NCI-H82 treated with DMSO at 0.1 percent for 48 hours (cell line): ENCODE measurements at regions not wholly inside any gene's neighbourhood (a gene's known extent, or its start where the extent isn't known, plus 50 kb on each side); places are given as distances from the start of the nearest gene placed in this dataset.
"Not testable (repeated sequence)": the region's sequence is repeated elsewhere in the genome, so short reads cannot be mapped to it uniquely, and the experiment has no call there.

Experiments used
- DNase-seq: peaks from one replicate; lab custom pipeline; 2025; ENCODE audit not compliant: unreplicated experiment; lab: John Stamatoyannopoulos, UW

DNA sequence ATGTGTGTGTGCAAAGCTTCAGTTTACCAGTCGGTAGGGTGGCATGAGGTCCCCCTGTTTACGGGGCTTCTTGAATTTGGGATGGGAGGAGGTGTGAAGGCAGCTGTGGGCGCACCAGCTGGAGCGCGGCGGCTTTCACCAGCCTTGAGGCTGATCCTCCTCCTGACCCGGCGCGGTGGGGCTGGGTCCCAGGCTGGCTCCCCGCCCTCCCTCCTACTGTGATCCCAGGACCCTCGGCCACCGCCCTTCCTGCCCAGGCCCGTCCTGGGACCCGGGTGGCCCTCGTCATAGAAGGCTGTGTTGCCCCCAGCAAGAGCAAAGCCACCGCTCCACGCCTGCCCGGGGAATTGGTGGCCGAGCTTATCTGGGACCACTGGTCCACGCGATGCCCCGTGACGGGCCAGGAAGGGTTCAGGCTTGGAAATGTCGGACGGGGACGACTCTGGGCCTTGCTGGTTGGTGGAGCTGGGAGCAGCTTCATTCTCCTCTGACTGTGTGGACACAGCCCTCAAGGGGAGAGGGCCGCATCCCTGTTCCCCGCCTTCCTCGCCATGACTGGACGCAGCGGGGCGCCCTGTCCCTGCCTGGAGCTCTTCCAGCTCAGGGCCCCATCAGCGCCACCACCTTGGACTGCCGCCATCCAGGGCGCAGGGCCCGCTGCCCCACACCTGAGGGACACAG is 271.1 kb upstream of the IRX1 start:
- no peak for DNase-seq

- DNase-seq: not testable (repeated sequence)
Measured at GRCh38 chr5:3323966-3324365, 271.7 kb upstream of the IRX1 start.

GRCh38 chr5:3323144-3323543 is 272.5 kb upstream of the IRX1 start:
- DNase-seq: no peak

DNA sequence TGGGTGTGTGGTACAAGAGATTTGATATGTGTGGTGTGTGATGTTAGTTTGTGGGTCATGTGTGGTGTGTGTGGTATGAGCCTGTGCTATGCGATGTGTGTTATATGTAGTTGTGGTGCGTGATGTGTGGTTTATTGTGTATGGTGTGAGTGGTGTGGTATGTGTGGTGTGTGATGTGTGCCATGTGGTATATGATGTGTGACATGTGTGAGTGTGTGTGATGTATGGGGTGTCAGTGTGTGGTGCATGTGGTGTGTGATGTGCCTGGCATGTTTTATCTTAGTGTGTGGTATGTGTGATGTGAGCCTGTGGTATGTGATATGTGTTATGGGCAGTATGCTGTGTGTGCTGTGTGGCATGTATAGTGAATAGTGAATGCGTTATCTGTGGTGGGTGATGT is 273.0 kb upstream of the IRX1 start:
- DNase-seq: no peak

- no peak for DNase-seq
Measured at GRCh38 chr5:3321923-3322322, 273.7 kb upstream of the IRX1 start.

DNA sequence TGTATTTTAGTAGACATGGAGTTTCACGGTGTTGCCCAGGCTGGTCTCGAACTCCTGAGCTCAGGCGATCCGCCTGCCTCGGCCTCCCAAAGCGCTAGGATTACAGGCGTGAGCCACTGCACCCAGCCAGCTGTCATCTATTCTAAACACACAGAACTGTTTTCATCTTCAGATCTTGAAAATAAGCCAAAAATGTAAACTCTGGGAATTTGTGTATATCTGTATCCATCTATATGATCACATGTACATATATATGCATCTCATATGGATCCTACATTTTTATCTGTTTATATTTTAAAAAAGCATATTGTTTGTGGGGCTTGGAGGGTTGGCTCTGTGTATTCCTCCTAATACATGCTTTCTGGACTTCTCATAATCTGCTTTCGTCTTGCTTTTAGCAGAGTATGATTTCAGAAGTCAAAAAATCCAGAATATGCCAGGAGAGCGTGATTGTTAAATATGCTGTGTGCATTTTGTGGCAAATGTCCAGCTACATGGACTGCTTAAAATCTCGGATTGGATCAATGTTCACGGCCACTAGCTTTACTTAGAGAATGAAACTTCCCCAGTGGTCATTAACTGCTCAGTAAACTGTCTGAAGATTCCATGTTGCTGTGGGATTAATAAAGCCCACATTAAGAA is 274.4 kb upstream of the IRX1 start:
- no peak for DNase-seq

DNA sequence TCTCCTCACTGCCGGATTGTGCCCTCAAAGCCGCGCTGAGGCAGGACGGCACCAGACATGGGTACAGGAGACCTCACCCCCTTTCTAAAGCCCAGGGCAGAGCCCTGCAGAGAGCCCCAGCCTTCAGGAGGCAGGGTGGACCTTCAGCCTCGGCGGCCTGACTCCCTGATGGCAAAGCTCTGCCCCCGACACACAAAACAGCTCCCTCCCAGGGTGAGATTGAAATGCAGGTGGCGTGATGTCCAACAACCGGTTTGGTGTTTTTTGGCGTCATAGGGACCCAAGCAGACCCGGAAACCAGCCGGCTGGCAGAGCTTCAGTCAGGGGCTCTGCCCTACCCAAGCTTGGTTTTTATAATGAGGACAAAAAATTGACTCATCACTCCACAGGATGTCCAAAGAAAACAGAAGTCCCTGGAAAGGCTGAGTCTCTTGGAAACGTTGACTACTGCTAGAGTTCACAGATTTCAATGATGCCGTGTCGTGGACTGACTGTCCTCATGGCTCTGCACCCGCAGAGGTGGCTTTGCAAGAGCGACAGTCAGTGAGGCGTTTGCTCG is 275.2 kb upstream of the IRX1 start:
- no peak for DNase-seq

DNA sequence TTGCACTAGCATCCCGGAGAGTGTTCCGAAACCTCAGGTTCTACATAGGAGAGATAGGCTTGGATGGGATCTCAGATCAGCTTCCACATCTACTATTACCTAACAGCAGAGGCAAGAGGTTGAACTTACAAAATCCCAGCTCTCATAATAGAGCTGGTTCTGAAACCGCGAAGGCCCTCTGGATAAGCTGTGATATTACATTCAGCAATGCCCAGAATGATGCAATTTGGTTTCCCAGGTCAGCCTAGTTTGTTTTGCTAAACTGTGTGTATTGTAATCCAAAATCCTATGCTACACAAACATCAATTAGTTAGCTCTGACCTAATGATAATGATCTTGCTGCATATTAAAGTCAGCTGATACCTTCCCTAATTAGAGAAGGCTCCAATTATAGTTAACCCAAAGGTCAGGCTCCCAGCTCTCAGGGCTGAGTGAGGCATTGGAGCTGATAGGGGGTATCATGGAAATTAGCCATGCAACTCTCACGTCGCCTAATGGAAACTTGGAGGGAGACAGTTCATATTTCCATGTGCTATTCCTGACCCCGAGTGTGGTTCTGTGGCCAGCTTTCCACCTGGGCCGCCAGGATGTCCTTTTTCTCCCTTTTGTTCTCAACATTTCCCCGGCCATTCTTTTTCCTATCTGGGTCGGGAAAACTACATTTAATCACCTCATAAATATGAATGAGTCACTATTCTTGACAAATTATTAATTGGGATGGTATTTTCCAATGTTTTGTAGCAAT is 278.4 kb upstream of the IRX1 start:
- DNase-seq: no peak

GRCh38 chr5:3313569-3313968 is 282.1 kb upstream of the IRX1 start:
- no peak for DNase-seq

DNA sequence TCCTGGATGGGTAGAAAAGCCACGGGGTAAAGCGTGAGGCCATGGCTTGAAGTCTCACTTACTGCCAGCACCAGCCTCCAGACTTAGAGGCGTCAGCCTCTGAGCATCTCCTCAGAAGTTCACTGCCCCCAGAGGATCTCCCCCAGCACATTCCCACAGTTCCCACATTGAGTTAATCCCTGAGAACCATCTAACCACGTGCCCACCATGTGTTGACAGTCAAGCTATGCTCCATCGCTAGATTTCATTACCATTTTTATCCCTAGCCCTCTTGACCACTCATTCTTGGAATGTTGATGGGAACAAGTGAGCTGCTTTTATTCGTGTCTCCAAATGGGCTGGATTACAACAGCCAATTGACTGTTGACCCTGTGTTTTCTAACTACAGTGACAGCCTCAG is 283.3 kb upstream of the IRX1 start:
- DNase-seq: no peak

- DNase-seq: no peak
Measured at GRCh38 chr5:3311433-3311832, 284.2 kb upstream of the IRX1 start.

DNA sequence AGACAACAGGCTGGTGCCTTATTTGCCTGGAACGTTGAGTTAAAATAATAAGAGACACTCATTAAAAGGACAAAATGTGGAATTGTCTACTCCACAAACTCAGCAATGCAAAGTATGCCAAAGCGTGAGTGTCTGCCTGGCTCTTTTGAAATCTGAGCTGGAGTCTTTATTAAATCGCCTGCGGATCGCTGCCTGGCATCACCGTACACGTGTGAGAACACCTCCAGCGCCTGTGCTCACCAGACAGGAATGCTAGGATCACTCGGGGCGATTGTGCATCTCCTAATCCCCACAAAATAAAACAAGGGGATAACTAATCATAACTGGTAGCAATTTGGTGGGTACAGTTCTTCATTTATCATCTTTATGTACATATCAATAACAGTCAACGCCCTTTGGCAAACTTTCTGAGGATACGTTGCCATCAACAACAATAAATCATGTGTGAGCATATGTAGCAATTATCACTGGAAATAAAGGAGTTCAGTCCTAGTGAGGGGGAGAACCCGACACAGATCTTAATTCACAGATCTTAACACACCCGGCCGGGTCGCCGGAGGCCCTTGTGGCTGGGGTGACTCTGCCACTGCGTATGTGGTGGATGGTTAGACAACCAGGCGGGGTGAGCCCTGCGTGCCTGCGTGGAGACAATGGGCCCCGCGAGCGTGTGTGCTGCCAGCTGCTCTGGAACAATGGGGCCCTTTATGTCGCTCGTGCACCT is 284.9 kb upstream of the IRX1 start:
- no peak for DNase-seq

- no peak for DNase-seq
Measured at GRCh38 chr5:3309538-3309937, 286.1 kb upstream of the IRX1 start.

DNA sequence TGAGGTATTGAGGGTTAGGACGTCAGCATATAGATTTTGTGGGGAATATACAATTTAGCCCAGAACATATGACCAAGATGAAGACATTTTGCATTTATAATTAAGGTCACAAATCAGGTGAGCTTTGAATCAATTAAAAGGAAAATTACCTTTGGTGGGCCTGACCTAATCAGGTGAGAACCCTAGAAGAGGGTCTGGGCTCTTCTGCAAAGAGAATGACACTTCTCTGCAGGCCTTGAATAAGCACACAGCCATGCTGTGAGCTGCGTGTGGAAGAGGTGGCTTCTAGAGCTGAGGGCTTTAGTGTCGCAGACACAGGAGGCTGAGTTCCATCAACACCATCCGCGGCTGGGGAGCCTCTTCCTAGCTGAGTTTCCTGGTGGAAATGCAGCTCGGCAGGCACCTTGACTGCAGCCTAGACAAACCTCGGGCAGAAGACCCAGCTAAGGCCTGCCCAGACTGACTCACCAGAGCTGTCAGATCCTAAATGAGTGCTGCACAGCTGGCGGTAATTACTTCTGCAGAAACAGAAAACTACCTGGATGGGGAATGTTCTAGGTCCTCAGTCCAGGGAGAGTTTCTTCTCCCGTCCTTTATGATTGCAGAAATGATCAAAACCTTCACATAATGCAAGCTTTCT is 287.5 kb upstream of the IRX1 start:
- DNase-seq: no peak

DNA sequence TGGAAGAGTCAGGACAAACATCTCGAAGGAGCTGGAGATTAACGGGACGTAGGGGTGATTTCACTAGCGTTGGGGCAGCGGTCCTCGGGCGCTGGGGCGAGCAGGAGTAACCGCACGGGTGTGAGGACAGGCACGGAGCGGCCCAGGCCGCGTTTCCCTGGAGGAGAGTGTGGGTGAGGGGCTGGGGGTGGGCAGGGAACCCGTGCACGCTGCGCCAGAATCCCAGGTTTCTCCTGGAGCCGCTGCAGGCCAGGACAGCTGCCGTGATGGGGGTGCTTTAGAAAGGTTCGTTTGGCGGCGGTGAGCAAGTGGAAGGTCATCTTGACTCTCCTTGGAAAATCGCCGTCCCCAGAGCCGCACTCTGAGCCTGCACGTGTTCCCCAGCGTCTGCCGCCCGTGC is 290.2 kb upstream of the IRX1 start:
- DNase-seq: no peak

DNA sequence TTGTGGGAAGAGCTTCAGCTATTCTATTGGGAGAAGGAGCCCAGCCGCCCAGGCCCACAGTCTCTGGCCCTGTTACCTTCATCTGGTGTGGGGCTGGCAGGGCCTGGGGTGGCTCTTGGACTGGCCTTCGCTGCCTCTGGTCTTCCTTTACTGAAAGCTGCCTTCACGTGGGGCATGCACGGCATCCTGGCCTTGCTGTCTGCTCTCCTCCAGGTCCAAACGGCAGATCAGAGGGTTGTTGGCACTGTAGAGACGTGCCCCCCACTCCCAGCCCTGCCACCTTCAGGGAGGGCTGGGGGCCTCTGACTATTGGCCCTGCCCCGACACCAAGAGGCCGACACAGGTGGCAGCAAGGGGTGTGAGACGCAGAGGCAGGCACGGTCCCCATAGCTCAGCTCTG is 291.3 kb upstream of the IRX1 start:
- DNase-seq: no peak

- DNase-seq: no peak
Measured at GRCh38 chr5:3303777-3304176, 291.9 kb upstream of the IRX1 start.

DNA sequence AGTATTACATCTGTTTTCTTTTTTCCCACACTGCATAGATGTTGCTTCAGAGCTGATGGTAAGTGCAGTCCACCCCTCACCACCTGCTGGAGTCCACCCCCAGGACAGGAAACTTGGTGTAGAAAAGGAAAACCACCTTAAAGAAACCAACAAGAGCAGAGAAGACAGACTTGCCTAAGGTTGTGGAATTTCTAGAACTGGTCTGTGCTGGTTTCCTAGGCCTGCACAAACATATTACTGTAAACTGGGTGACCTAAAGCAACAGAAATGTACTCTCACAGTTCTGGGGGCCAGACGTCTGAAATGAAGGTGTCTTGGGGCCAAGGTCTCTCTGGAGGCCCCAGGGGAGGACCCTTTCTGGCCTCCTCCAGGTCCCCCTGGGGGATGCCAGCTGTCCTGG is 293.4 kb upstream of the IRX1 start:
- no peak for DNase-seq

- DNase-seq: no peak
Measured at GRCh38 chr5:3301306-3301705, 294.3 kb upstream of the IRX1 start.

DNA sequence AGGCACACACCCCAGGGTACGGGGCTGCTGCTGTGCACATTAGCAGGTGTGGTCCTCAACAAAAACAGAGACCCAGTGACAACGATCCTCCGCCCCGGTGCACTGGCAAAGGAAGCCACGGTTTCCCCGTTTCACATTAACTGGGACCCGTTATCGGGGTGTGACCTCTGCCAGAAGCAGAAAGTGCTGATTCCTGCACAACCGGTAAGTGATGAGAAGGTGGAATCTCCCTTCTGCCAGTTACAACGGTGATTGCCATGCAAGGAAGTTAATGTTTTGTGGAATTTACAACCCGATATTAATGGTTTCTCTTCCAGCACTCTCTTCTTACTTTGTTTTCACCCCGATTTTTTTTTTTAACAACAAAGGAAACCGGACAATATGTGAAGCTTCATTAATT is 294.9 kb upstream of the IRX1 start:
- DNase-seq: no peak

DNA sequence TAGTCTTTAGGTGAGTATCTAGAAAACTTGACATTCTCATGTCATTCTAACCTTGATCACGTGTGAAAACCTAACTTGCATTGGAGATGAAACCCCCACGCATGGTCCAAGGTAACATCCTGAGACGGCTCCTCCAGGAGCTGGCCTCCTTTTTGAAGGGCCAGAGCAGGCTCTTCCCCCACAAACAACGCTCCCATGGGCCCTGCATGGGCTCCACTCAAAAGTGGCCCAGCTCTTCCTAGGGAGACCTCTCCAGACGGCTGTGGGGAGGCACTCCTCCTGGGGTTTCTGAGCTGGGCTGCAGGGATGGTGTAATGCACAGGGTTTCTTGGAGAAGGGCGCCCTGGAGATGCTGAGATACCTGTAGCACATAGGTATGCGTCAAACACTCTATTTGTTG is 296.2 kb upstream of the IRX1 start:
- DNase-seq: no peak
